HFF-Myc (cell line): ENCODE measurements at regions not wholly inside any gene's neighbourhood (a gene's known extent, or its start where the extent isn't known, plus 50 kb on each side); places are given as distances from the start of the nearest gene placed in this dataset.
A peak's percentile ranks its signal among the peaks of the same experiment; 100 is the strongest.

Experiments
- DNase-seq: peaks from one replicate; pipeline ENCODE4 v3.0.0-alpha.2; 2011; ENCODE audit warnings: low read depth; ENCODE audit errors: extremely low read depth
- H3K4me3 ChIP-seq: replicated peaks from 2 replicates; pipeline ENCODE4 v1.5.1; 2011; ENCODE audit warnings: low read depth, mild to moderate bottlenecking, control low read depth, low read length
- CTCF ChIP-seq: IDR thresholded peaks from 2 replicates; pipeline ENCODE4 v1.5.1; 2012; ENCODE audit warnings: mild to moderate bottlenecking, low read depth, low read length, control low read depth; ENCODE audit errors: missing control alignments

- no peak for TF ChIP-seq CTCF
- H3K4me3 ChIP-seq, result no peak overlapping the region
Measured at GRCh38 chr20:50292079-50292590, 101.5 kb downstream of the CEBPB start.

GRCh38 chr20:50292591-50293283 is 102.1 kb downstream of the CEBPB start:
- DNase-seq, result peak; percentile 93
- no peak overlapping the region for H3K4me3 ChIP-seq

More at GRCh38 chr20:50292079-50292590, 101.5 kb downstream of the CEBPB start:
- no peak for DNase-seq

GRCh38 chr20:50293284-50294139 is 102.9 kb downstream of the CEBPB start:
- no peak overlapping the region for H3K4me3 ChIP-seq
- no peak for DNase-seq
- no peak for TF ChIP-seq CTCF

More at GRCh38 chr20:50292591-50293283, 102.1 kb downstream of the CEBPB start:
- no peak for TF ChIP-seq CTCF

DNA sequence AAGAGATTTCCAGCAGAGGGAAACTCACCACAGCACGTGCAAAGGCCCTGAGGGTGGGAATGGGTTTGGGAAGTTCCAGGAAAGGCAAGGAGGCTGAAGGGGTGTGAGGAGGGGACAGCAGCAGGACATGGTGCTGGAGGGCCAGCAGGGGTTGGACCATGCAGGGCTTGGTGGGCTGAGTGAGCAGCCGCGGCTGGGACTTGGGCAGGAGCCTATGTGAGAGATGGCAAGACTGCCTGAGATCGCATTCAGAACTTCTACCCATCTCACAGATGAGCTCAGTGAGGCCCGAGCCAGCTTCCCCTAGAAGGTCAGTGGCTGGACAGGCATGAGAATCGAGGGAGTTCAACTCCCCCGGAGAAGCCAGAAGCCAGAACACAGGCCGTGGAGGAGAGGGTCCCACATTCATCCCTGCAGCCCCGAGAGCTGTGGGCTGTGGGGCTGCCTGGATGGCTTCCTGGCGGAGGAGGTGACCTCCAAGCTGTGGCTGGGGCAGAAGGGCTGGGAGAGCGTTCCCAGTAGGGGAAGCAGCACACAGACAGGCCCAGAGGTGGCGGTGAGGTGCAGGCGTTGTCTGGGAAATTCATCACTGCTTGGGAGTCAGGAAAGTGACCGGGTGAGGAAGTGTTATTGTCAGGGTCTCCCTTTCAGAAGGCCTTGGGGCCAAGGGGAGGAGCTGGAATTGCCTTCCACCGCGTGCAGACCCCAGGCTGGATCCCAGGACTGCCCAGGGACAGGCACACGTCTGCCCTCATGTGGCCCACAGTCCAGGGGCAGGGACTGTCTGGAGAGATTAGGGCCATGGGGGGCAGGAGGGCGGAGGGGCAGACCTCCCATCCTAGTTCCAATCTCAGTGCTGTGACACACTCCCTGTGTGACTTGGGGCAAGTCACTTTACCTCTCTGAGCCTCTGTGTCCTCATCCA is 103.8 kb downstream of the CEBPB start:
- no peak for DNase-seq
- H3K4me3 ChIP-seq, result no peak overlapping the region
- TF ChIP-seq CTCF, result no peak

GRCh38 chr20:50295345-50295744 is 104.7 kb downstream of the CEBPB start:
- no peak for DNase-seq
- no peak overlapping the region for H3K4me3 ChIP-seq
- no peak for TF ChIP-seq CTCF

- TF ChIP-seq CTCF, result no peak
- no peak overlapping the region for H3K4me3 ChIP-seq
- no peak for DNase-seq
Measured at GRCh38 chr20:50295762-50296449, 105.3 kb downstream of the CEBPB start.
